IMR-90 (cell line): ENCODE measurements at regions not wholly inside any gene's neighbourhood (a gene's known extent, or its start where the extent isn't known, plus 50 kb on each side); places are given as distances from the start of the nearest gene placed in this dataset.

ENCODE experiments used
- FOS ChIP-seq: fragments of 150-350 bp; IDR thresholded peaks from 2 replicates; pipeline ENCODE4 v1.6.1; 2016; ENCODE audit warnings: low read depth, low read length
- MAZ ChIP-seq: IDR thresholded peaks from 2 replicates; pipeline ENCODE4 v1.6.1; 2012; ENCODE audit warnings: low read depth, mild to moderate bottlenecking, low read length, improper control_type of control experiment, moderate library complexity, borderline replicate concordance
- POLR2A ChIP-seq: IDR thresholded peaks from 2 replicates; pipeline ENCODE4 v1.6.1; 2012; ENCODE audit warnings: mild to moderate bottlenecking, low read depth, low read length
- RAD21 ChIP-seq: IDR thresholded peaks from 2 replicates; pipeline ENCODE4 v1.6.1; 2012; ENCODE audit warnings: low read length, improper control_type of control experiment
- RCOR1 ChIP-seq: IDR thresholded peaks from 2 replicates; pipeline ENCODE4 v1.6.1; 2012; ENCODE audit warnings: mild to moderate bottlenecking, low read length, improper control_type of control experiment; ENCODE audit not compliant: insufficient replicate concordance
- SMC3 ChIP-seq: fragments of 150-350 bp; IDR thresholded peaks from 2 replicates; pipeline ENCODE4 v1.6.1; 2016; ENCODE audit warnings: low read depth, mild to moderate bottlenecking, antibody characterized with exemption, low read length, moderate library complexity
- USF2 ChIP-seq: fragments of 150-350 bp; IDR thresholded peaks from 2 replicates; pipeline ENCODE4 v1.6.1; 2017; ENCODE audit warnings: mild to moderate bottlenecking, antibody characterized with exemption, low read length, low read depth
- TF ChIP-seq, protein P1 (sequence below): conservative IDR thresholded peaks from 2 replicates; pipeline ENCODE4 v1.5.1; 2012; ENCODE audit warnings: mild to moderate bottlenecking, low read depth, low read length, improper control_type of control experiment

GRCh38 chr7:114784746-114785145 is 137.1 kb upstream of the MDFIC start:
- TF ChIP-seq POLR2A: no peak
- TF ChIP-seq, protein P1, sequence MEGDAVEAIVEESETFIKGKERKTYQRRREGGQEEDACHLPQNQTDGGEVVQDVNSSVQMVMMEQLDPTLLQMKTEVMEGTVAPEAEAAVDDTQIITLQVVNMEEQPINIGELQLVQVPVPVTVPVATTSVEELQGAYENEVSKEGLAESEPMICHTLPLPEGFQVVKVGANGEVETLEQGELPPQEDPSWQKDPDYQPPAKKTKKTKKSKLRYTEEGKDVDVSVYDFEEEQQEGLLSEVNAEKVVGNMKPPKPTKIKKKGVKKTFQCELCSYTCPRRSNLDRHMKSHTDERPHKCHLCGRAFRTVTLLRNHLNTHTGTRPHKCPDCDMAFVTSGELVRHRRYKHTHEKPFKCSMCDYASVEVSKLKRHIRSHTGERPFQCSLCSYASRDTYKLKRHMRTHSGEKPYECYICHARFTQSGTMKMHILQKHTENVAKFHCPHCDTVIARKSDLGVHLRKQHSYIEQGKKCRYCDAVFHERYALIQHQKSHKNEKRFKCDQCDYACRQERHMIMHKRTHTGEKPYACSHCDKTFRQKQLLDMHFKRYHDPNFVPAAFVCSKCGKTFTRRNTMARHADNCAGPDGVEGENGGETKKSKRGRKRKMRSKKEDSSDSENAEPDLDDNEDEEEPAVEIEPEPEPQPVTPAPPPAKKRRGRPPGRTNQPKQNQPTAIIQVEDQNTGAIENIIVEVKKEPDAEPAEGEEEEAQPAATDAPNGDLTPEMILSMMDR: no peak
- no peak for TF ChIP-seq FOS
- TF ChIP-seq RAD21: no peak
- no peak for TF ChIP-seq USF2
- no peak for TF ChIP-seq RCOR1
- no peak for TF ChIP-seq MAZ
- no peak for TF ChIP-seq SMC3
